ENCODE measurements at regions not wholly inside any gene's neighbourhood (a gene's known extent, or its start where the extent isn't known, plus 50 kb on each side); places are given as distances from the start of the nearest gene placed in this dataset.

GRCh38 chr4:162241857-162242256, 78.1 kb upstream of the FSTL5 start:
- TF ChIP-seq CTCF (IDR thresholded peaks at IDR 0.05 in 2 of 3, conservative IDR thresholded peaks at IDR 0.05 in 1 of 3; ENCODE audit: control insufficient read depth in 2 of 3, extremely low read depth in 1 of 3, insufficient read depth in 1 of 3, low read depth in 3 of 3, low read length in 3 of 3) = no peak
- no peak for TF ChIP-seq ATF3 (IDR thresholded peaks at IDR 0.05; ENCODE audit: borderline replicate concordance, extremely low read depth, low read depth, low read length)
- TF ChIP-seq ZBTB33 (IDR thresholded peaks at IDR 0.05) = no peak
- TF ChIP-seq EP300 (IDR thresholded peaks at IDR 0.05; ENCODE audit: borderline replicate concordance in 1 of 2, control insufficient read depth in 1 of 2, low read depth in 2 of 2, low read length in 2 of 2) = no peak
- TF ChIP-seq ZNF274 (IDR thresholded peaks at IDR 0.05; ENCODE audit: insufficient read depth, insufficient read length) = no peak
- TF ChIP-seq SMC3 (IDR thresholded peaks at IDR 0.05; ENCODE audit: borderline replicate concordance, low read length) = no peak
- no peak for TF ChIP-seq IRF3 (IDR thresholded peaks at IDR 0.05)
- TF ChIP-seq REST (IDR thresholded peaks at IDR 0.05; ENCODE audit: low read depth, low read length) = no peak
- no peak for TF ChIP-seq IRF4 (IDR thresholded peaks at IDR 0.05; ENCODE audit: low read depth, low read length)

Measured in GM12878 (cell line).